ENCODE measurements at regions not wholly inside any gene's neighbourhood (a gene's known extent, or its start where the extent isn't known, plus 50 kb on each side); places are given as distances from the start of the nearest gene placed in this dataset.

- CTCF ChIA-PET = no interaction called here
- no peak overlapping the region for H3K27ac Mint-ChIP-seq
These were observed 183.3 kb downstream of the PTGER3 start for GRCh38 chr1:70864302-70864701.

GRCh38 chr1:70866542-70867264, 180.9 kb downstream of the PTGER3 start:
- Mint-ChIP-seq H3K9me3 (no peaks in the 10 kb centered on the region), H3K27ac (no peak overlapping the region), H3K36me3 (ENCODE audit: low read depth) (no peaks in the 10 kb centered on the region), H3K4me3 (no peak overlapping the region), H3K4me1 (ENCODE audit: low read depth) (no peaks in the 10 kb centered on the region), H3K27me3 (ENCODE audit: low read depth) (no peaks in the 10 kb centered on the region)
- no peak for DNase-seq
- CTCF ChIA-PET = interaction anchor here (1.1 kb wide), 1 partner anchor 120 kb away, joined by 3 read pairs; no protein-coding TSS in a partner anchor
- intact Hi-C loops (cut with micrococcal nuclease) = no loop called here

More at GRCh38 chr1:70864302-70864701, 183.3 kb downstream of the PTGER3 start:
- H3K27me3 Mint-ChIP-seq (ENCODE audit: low read depth) = no peaks in the 10 kb centered on the region
- no peaks in the 10 kb centered on the region for H3K36me3 Mint-ChIP-seq (ENCODE audit: low read depth)
- no peaks in the 10 kb centered on the region for H3K9me3 Mint-ChIP-seq
- intact Hi-C loops (cut with micrococcal nuclease) = no loop called here
- no peak overlapping the region for H3K4me3 Mint-ChIP-seq
- H3K4me1 Mint-ChIP-seq (ENCODE audit: low read depth) = no peaks in the 10 kb centered on the region
- no peak for DNase-seq

- intact Hi-C loops (cut with micrococcal nuclease) = loop anchor here (10.0 kb wide), 1 partner anchor 173 kb away; the partner anchor contains the start of gene PTGER3
- H3K36me3 Mint-ChIP-seq (ENCODE audit: low read depth) = no peaks in the 10 kb centered on the region
- no peak overlapping the region for H3K4me3 Mint-ChIP-seq
- H3K4me1 Mint-ChIP-seq (ENCODE audit: low read depth) = no peaks in the 10 kb centered on the region
- H3K27me3 Mint-ChIP-seq (ENCODE audit: low read depth) = no peaks in the 10 kb centered on the region
- DNase-seq = no peak
- CTCF ChIA-PET = no interaction called here
- H3K9me3 Mint-ChIP-seq = no peaks in the 10 kb centered on the region
- H3K27ac Mint-ChIP-seq = no peak overlapping the region
These were observed 175.8 kb downstream of the PTGER3 start for GRCh38 chr1:70871790-70872189.

- intact Hi-C loops (cut with micrococcal nuclease) = loop anchor here (10.0 kb wide), 1 partner anchor 171 kb away; the partner anchor contains the start of gene PTGER3
- CTCF ChIA-PET = interaction anchor here (1.4 kb wide), 1 partner anchor 12 kb away, joined by 3 read pairs; no protein-coding TSS in a partner anchor
- no peak for DNase-seq
- Mint-ChIP-seq H3K27ac (no peak overlapping the region), H3K9me3 (no peaks in the 10 kb centered on the region), H3K4me3 (no peak overlapping the region), H3K36me3 (ENCODE audit: low read depth) (no peaks in the 10 kb centered on the region), H3K27me3 (ENCODE audit: low read depth) (no peaks in the 10 kb centered on the region), H3K4me1 (ENCODE audit: low read depth) (no peaks in the 10 kb centered on the region)
These were observed 173.6 kb downstream of the PTGER3 start for GRCh38 chr1:70874063-70874462.

GRCh38 chr1:70874818-70875217, 172.8 kb downstream of the PTGER3 start:
- CTCF ChIA-PET = interaction anchor here (1.4 kb wide), 1 partner anchor 13 kb away, joined by 3 read pairs; no protein-coding TSS in a partner anchor
- Mint-ChIP-seq H3K36me3 (ENCODE audit: low read depth) (no peaks in the 10 kb centered on the region), H3K4me3 (no peak overlapping the region), H3K27ac (no peak overlapping the region), H3K27me3 (ENCODE audit: low read depth) (no peaks in the 10 kb centered on the region), H3K4me1 (ENCODE audit: low read depth) (no peaks in the 10 kb centered on the region), H3K9me3 (no peaks in the 10 kb centered on the region)
- no peak for DNase-seq
- intact Hi-C loops (cut with micrococcal nuclease) = loop anchor here (10.0 kb wide), 1 partner anchor 170 kb away; the partner anchor contains the start of gene PTGER3

GRCh38 chr1:70877343-70877742, 170.3 kb downstream of the PTGER3 start:
- H3K4me1 Mint-ChIP-seq (ENCODE audit: low read depth) = no peaks in the 10 kb centered on the region
- no peak overlapping the region for H3K4me3 Mint-ChIP-seq
- H3K27ac Mint-ChIP-seq = no peak overlapping the region
- H3K9me3 Mint-ChIP-seq = no peaks in the 10 kb centered on the region
- intact Hi-C loops (cut with micrococcal nuclease) = loop anchor here (10.0 kb wide), 1 partner anchor 167 kb away; the partner anchor contains the start of gene PTGER3
- H3K27me3 Mint-ChIP-seq (ENCODE audit: low read depth) = no peaks in the 10 kb centered on the region
- no peaks in the 10 kb centered on the region for H3K36me3 Mint-ChIP-seq (ENCODE audit: low read depth)
- no peak for DNase-seq
- CTCF ChIA-PET = interaction anchor here (1.3 kb wide), 1 partner anchor 89 kb away, joined by 3 read pairs; no protein-coding TSS in a partner anchor

- intact Hi-C loops (cut with micrococcal nuclease) = no loop called here
- Mint-ChIP-seq H3K27me3 (ENCODE audit: low read depth) (peaks cover 2% of the 10 kb centered on the region), H3K9me3 (no peaks in the 10 kb centered on the region), H3K27ac (no peak overlapping the region), H3K4me1 (ENCODE audit: low read depth) (no peaks in the 10 kb centered on the region), H3K4me3 (no peak overlapping the region), H3K36me3 (ENCODE audit: low read depth) (no peaks in the 10 kb centered on the region)
- CTCF ChIA-PET = no interaction called here
- no peak for DNase-seq
These were observed 159.7 kb downstream of the PTGER3 start for GRCh38 chr1:70887936-70888335.

- H3K27me3 Mint-ChIP-seq (ENCODE audit: low read depth) = peaks cover 2% of the 10 kb centered on the region
- no peaks in the 10 kb centered on the region for H3K36me3 Mint-ChIP-seq (ENCODE audit: low read depth)
- H3K4me1 Mint-ChIP-seq (ENCODE audit: low read depth) = no peaks in the 10 kb centered on the region
- H3K9me3 Mint-ChIP-seq = no peaks in the 10 kb centered on the region
- H3K4me3 Mint-ChIP-seq = no peak overlapping the region
- CTCF ChIA-PET = no interaction called here
- intact Hi-C loops (cut with micrococcal nuclease) = no loop called here
- DNase-seq = no peak
- no peak overlapping the region for H3K27ac Mint-ChIP-seq
These were observed 158.9 kb downstream of the PTGER3 start for GRCh38 chr1:70888722-70889121.

- no peak overlapping the region for H3K4me3 Mint-ChIP-seq
- no peaks in the 10 kb centered on the region for H3K36me3 Mint-ChIP-seq (ENCODE audit: low read depth)
- no peaks in the 10 kb centered on the region for H3K4me1 Mint-ChIP-seq (ENCODE audit: low read depth)
- no peak for DNase-seq
- H3K27me3 Mint-ChIP-seq (ENCODE audit: low read depth) = no peaks in the 10 kb centered on the region
- H3K9me3 Mint-ChIP-seq = no peaks in the 10 kb centered on the region
- no peak overlapping the region for H3K27ac Mint-ChIP-seq
- intact Hi-C loops (cut with micrococcal nuclease) = no loop called here
- CTCF ChIA-PET = no interaction called here
These were observed 157.2 kb downstream of the PTGER3 start for GRCh38 chr1:70890408-70890807.

- Mint-ChIP-seq H3K4me1 (ENCODE audit: low read depth) (no peaks in the 10 kb centered on the region), H3K36me3 (ENCODE audit: low read depth) (no peaks in the 10 kb centered on the region), H3K27me3 (ENCODE audit: low read depth) (no peaks in the 10 kb centered on the region), H3K9me3 (no peaks in the 10 kb centered on the region), H3K27ac (no peak overlapping the region), H3K4me3 (no peak overlapping the region)
- CTCF ChIA-PET = interaction anchor here (0.8 kb wide), 1 partner anchor 204 kb away, joined by 3 read pairs; no protein-coding TSS in a partner anchor
- intact Hi-C loops (cut with micrococcal nuclease) = no loop called here
- no peak for DNase-seq
These were observed 156.4 kb downstream of the PTGER3 start for GRCh38 chr1:70891051-70891843.

GRCh38 chr1:70892140-70892539, 155.5 kb downstream of the PTGER3 start:
- no peak for DNase-seq
- Mint-ChIP-seq H3K36me3 (ENCODE audit: low read depth) (no peaks in the 10 kb centered on the region), H3K27ac (no peak overlapping the region), H3K4me1 (ENCODE audit: low read depth) (no peaks in the 10 kb centered on the region), H3K27me3 (ENCODE audit: low read depth) (no peaks in the 10 kb centered on the region), H3K9me3 (no peaks in the 10 kb centered on the region), H3K4me3 (no peak overlapping the region)
- intact Hi-C loops (cut with micrococcal nuclease) = no loop called here
- CTCF ChIA-PET = no interaction called here

- no peaks in the 10 kb centered on the region for H3K36me3 Mint-ChIP-seq (ENCODE audit: low read depth)
- CTCF ChIA-PET = no interaction called here
These were observed 154.7 kb downstream of the PTGER3 start for GRCh38 chr1:70892930-70893329.

More at GRCh38 chr1:70892930-70893329, 154.7 kb downstream of the PTGER3 start:
- H3K9me3 Mint-ChIP-seq = no peaks in the 10 kb centered on the region
- H3K27me3 Mint-ChIP-seq (ENCODE audit: low read depth) = no peaks in the 10 kb centered on the region
- intact Hi-C loops (cut with micrococcal nuclease) = no loop called here
- H3K27ac Mint-ChIP-seq = no peak overlapping the region
- H3K4me1 Mint-ChIP-seq (ENCODE audit: low read depth) = no peaks in the 10 kb centered on the region
- no peak for DNase-seq
- H3K4me3 Mint-ChIP-seq = no peak overlapping the region

All from activated naive CD4-positive, alpha-beta T cell treated with anti-CD3 and anti-CD28 coated beads for 36 hours (primary cell).